ENCODE measurements at regions not wholly inside any gene's neighbourhood (a gene's known extent, or its start where the extent isn't known, plus 50 kb on each side); places are given as distances from the start of the nearest gene placed in this dataset.

- no peaks in the 10 kb centered on the region for H3K27me3 ChIP-seq (ENCODE audit: control insufficient read depth in 4 of 4, insufficient read depth in 4 of 4, low read length in 3 of 4)
- no peak for DNase-seq (ENCODE audit: low spot score)
- WGBS = 93% methylated on average over 10 of the region's 10 CpGs
Observed at GRCh38 chr5:168226012-168226411, 65.4 kb upstream of the WWC1 start.

More at GRCh38 chr5:168226012-168226411, 65.4 kb upstream of the WWC1 start:
- H3K9ac ChIP-seq (ENCODE audit: low read depth in 1 of 2, low read length in 2 of 2) = no peak overlapping the region
- no peak overlapping the region for H3K4me3 ChIP-seq (ENCODE audit: low read depth in 1 of 3, low read length in 3 of 3)
- TF ChIP-seq RAD21 (IDR thresholded peaks at IDR 0.05) = no peak
- TF ChIP-seq CTCF (IDR thresholded peaks at IDR 0.05; ENCODE audit: low read depth, low read length, missing input control) = no peak
- TF ChIP-seq JUND (IDR thresholded peaks at IDR 0.05) = no peak
- no peak for TF ChIP-seq FOXA1 (IDR thresholded peaks at IDR 0.05)
- no peak for TF ChIP-seq REST (IDR thresholded peaks at IDR 0.05)
- TF ChIP-seq ZBTB33 (IDR thresholded peaks at IDR 0.05) = no peak
- no peak for TF ChIP-seq HNF4G (IDR thresholded peaks at IDR 0.05)
- no peak for TF ChIP-seq EGR1 (IDR thresholded peaks at IDR 0.05; ENCODE audit: low read depth in 2 of 2)
- TF ChIP-seq TAF1 (conservative IDR thresholded peaks at IDR 0.05) = no peak
- no peak for TF ChIP-seq SP1 (IDR thresholded peaks at IDR 0.05)
- no peak for TF ChIP-seq NR2F2 (IDR thresholded peaks at IDR 0.05)
- no peaks in the 10 kb centered on the region for H3K9me3 ChIP-seq (ENCODE audit: control insufficient read depth in 4 of 4, low read length in 3 of 4)
- H3K36me3 ChIP-seq (ENCODE audit: control insufficient read depth in 4 of 4, insufficient read depth in 3 of 4, low read depth in 1 of 4, low read length in 3 of 4) = no peaks in the 10 kb centered on the region
- H3K4me1 ChIP-seq (ENCODE audit: control insufficient read depth in 4 of 4, insufficient read depth in 4 of 4, low read length in 3 of 4) = no peaks in the 10 kb centered on the region
- H3K27ac ChIP-seq (ENCODE audit: low read depth in 1 of 2, low read length in 2 of 2) = no peak overlapping the region

Data from liver (tissue), 8 donors.